COLO829 (cell line): ENCODE measurements at regions not wholly inside any gene's neighbourhood (a gene's known extent, or its start where the extent isn't known, plus 50 kb on each side); places are given as distances from the start of the nearest gene placed in this dataset.
"Not testable (repeated sequence)": the region's sequence is repeated elsewhere in the genome, so short reads cannot be mapped to it uniquely, and the experiment has no call there.

Experiments
- DNase-seq: peaks from one replicate; pipeline ENCODE4 v3.0.0; 2012; ENCODE audit warnings: low spot score

DNA sequence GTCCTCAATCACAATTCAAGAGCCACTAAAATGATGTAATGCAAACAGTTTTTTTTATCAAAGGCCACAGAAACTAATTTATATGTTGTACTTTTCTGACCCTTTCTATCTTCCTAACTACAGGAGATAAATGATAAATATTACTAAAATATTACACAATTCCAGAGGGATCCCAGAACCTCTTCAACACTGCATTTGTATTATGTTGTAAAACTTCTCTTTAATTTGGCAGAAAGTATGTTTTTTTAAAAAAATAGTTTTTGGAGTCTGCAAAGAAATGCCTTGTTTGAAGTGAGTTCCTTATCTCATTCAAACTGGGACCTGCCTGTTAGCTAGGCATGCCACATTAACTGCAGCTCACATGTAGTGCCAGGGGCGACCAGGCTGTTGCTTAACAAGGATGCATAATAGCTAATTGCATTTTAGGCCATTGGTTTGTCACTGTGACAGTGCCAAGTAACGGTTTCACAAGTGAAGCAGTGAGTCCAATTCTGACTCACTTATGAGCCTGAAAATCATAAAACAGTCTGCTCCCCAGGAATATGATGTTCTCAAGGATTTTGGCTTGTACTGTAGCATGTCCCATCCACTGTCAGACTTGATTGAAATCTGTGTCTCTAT, 266.9 kb downstream of the KTN1 start:
- no peak for DNase-seq

DNA sequence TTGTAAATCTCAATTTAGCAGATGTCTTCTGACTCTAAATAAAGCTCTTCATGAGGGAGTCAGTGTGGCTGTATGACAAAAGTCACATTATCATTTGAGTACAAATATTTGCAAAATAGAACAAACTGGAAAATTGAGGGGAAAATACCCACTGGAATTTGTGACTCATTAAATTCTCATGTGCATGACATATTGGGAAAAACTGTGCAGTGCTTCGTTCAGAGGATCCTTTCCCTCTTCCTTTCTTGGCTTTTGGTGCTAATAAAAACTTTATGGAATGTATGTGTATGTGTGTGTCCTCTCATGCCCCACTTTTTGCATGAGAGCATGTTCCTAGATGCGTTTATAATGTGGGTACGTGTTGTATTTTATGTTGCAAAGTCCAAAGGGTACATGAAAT, 267.8 kb downstream of the KTN1 start:
- DNase-seq, result no peak

DNA sequence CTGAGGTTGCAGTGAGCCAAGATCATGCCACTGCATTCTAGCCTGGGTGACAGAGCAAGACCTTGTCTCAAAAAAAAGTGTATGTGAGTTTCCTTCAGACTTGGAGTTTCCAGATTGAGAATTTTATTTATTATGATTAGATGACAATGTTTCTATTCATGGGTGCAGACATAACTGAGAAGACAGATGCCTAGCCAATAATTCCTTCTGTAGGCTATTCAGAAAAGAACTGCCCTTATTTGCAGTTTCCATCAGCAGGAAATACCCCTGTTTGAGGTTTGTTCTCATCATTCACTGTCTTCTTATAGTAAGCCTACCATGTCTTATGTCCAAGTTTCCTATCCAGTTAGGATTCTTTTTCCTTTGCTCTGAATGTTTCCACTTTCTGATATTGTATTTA, 269.0 kb downstream of the KTN1 start:
- DNase-seq, result peak; percentile 61

DNA sequence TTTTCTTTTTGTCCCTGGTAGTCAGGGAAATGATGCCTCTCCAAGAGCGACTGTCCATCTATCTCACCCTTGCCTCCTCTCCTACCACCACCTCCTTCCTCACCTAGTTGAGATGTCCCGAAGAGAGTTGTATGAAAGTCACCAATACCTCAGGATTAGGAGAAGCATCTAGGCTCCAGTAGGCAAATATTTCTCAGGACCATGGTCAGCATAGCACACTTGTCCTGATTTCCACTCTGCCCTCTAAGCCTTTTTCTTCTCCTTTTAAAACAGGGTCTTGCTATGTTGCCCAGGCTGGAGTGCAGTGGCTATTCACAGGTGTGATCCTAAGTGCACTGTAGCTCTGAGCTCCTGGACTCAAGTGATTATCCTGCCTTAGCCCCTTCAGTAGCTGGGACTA, 268.4 kb upstream of the PELI2 start:
- no peak for DNase-seq

DNA sequence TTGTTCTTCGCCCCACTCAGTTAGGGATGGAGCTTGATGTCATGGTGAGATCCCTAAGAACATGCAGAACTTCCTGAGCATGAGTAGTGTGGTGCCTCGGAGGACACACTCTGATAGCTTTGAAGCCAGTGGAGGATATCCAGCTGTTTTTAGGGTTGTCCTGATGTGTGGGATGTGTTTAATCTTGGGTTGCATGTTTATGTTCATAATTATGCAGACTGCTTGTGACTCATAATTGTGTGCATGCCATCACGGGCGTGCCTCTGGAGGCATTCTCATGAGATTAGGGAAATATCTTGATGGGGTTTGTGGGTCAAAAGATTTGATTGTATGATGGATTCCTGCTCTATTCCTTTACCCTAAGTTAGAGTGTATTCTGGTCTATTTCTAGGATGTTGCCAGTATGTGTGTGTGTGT, 267.4 kb upstream of the PELI2 start:
- peak; percentile 42 for DNase-seq

DNA sequence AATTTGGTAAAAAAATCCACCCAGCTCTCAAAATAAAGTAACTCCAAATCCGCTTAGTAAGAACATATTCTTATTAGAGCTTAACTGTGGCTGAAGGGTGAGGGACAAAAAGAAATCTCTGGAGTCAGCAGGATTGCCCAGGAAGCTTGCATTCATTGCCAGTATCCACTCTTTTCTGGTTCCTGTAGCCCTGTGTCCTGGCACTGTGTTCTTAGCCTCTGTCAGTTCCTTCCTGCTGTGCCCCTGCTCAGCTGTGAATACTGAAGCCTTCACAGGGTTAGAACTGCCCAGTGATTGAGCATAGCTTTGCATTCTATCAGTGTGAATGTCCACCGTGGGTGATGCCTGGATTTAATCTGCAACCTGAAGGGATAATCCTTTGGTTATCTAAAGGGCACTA, 266.9 kb upstream of the PELI2 start:
- DNase-seq, result no peak

DNA sequence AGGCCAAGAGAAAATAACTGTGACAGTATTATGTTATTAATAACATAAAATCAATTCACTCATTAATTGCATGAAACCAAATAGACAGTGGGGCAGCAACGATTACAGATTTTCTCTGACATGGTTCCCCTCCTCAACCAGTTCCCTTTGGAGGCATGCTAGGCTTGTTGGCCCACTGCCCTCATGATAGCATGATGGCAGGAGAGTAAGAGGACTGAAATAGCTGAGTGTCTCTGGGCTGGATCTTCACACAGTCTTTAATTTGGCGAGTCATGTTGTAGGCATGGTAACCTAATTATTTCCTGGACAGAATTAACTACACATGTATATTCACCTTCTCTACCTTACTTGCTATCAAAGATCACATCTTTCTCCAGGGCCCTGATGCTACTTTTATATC, 266.2 kb upstream of the PELI2 start:
- no peak for DNase-seq

DNA sequence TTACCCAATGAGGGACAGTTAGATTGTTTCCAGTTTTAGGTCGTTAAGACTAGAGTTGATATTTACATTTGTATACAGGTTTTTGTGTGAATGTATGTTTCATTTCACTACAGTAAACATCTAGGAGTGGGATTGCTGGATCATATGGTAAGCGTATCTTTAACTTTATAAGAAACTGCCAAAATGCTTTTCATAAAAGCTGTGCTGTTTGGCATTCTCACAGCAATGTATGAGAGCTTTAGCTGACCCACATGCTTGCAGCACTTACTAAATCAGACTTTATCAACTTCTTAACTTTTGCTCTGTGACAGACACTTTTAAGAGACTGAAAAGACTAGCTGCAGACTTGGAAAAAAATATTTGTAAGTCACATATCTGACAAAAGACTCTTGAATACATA, 262.5 kb upstream of the PELI2 start:
- no peak for DNase-seq

DNA sequence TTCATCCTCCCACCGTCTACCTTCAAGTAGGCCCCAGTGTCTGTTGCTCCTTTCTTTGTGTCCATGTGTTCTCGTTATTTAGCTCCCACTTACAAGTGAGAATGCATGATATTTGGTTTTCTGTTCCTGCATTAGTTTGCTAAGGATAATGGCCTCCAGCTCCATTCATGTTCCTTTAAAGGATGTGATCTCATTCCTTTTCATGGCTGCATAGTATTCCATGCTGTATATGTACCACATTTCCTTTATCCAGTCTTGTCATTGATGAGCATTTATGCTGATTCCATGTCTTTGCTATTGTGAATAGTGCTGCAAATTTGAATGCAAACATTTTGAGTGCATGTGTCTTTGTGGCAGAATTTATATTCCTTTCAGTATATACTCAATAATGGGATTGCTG, 259.6 kb upstream of the PELI2 start:
- DNase-seq, result no peak

DNA sequence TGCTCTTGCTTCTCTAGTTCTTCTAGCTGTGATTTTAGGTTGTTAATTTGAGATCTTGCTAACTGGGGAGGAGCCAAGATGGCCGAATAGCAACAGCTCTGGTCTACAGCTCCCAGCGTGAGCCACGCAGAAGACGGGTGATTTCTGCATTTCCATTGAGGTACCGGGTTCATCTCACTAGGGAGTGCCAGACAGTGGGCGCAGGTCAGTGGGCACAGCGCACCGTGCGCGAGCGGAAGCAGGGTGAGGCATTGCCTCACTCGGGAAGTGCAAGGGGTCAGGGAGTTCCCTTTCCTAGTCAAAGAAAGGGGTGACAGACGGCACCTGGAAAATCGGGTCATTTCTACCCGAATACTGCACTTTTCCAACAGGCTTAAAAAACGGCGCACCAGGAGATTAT, 256.6 kb upstream of the PELI2 start:
- DNase-seq, result not testable (repeated sequence)

DNA sequence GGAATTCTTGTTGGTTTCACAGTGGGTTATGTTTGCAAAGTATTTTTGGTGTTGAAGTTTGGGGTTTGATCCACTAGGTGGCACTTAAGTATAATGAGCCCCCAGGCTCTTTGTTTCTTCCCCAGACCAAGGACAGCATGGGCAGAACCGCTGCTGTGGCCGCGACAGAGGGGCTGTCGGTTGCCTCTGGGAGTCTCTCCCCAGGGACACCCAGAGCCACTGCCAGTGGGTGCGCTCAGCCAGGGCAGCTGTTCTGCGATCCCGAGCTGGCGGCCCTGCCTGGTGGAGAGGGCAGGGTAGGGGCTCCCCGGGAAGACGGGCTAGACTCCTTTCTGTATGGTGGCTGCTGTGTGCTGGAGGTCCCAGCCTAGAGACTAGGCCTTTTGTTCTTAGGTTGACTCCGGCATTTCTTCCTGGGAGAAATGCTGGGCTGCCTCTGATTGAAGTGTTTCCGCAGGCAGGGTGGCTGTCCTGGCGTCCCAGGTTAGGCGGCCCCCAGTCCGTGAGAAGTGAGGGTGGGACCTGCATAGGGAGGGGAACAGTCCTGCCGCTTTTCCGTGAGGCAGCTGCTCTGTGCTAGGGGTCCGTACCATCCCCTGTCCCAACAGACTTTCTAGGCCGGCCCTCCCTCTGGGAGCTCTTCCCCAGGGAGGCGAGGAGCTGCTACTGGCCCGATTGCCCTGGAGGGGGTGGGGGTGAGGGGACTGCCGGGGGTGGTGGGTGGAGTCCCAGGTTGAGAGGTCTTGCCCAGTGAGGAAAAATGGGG, 253.1 kb upstream of the PELI2 start:
- no peak for DNase-seq

DNA sequence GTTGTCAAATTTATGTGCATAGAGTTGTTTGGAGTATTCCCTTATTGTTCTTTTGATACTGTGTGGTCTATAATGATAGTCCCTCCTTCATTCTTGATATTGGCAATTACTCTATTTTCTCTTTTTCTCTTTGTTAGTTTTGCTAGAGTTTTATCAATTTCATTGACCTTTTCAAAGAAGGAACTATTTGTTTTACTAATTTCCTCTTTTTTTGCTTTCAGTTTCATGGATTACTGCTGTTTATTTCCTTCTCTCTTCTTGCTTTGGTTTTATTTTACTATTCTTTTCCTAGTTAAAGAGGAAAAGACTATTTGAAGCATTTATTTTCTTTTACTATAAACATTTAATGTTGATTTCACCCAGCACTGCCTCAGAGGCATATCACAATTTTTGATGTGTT, 250.9 kb upstream of the PELI2 start:
- DNase-seq, result no peak

DNA sequence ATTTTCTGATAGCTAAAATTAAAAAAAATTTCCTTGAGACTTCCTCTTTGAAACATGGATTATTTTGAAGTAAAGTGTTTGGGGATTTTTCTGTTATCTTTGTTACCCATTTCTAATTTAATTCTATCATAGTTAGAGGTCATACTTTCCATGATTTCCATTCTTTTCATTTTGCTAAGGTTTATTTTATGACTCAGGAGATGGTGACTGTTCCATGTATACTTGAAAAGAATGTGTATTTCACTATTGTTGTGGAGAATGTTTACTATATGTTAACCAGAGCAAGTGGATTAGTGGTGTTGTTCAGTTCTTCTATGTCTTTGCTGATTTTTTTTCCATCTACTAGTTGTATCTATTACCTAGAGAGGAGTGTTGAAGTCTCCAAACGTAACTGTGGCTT, 250.5 kb upstream of the PELI2 start:
- no peak for DNase-seq

DNA sequence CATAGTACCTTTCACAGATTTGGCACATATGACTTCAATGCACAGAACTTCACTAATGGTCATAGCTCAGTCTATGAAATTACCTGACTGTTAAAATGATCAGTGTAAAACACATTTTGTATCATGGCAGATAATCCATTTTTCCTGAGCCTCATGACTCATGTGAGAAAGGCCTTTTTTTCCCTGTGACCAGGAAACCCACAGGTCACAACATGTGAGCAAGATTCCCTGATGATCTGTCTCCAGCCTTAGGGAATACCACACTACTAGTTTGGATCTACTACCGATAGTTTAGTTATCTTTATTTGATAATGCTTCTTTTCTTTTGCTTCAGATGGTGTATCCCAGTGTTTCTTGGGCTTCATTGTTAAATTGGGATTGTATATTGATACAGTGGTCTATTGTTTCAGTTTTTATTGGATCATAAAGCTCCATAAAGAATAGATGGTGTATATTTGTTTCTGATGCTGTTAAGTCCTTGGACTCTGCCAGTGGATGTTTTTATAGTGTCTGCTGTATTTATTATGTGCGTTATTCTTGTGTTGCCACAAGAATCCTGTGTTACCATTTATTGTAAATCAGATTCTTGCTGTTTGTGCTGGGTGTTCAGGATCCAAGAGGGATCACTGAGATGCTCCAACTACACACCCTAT, 248.7 kb upstream of the PELI2 start:
- DNase-seq, result no peak

DNA sequence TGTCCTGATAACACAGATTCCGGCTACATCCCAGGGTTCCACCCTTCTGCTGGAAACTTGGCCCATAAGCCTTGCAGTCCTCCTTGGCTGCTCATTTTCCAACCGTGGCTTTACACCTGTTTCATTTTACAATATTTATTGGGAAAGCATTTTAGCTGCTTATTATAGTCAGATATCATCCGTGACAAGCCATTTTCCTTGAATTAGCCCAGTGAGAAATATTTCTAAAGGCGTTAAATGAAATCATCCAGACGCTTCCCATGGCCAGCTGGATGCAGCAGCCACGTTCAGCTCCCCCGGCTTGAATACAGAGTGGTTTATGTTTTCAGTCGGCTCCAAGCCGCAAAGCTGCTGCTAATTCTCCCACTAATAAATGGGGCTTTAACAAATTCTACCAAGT, 245.0 kb upstream of the PELI2 start:
- DNase-seq, result no peak

DNA sequence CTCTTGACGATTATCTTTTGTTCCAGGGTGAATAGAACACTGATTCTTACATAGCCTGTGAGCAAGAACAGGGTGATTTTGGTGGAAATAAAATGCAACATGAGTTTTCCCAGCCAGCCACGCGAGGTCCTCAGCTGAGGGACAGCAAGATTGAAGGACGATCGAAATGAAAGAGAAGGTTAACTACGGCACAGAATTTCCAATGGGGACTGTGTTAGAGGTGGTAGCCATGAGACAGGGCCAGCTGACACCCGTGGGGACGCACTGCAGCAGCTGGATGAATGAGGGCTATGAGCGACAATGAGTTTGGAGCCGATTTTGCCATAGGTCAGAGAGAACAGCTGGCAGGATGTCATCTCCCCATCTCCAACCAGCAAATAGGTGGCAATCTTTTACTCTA, 243.4 kb upstream of the PELI2 start:
- no peak for DNase-seq

DNA sequence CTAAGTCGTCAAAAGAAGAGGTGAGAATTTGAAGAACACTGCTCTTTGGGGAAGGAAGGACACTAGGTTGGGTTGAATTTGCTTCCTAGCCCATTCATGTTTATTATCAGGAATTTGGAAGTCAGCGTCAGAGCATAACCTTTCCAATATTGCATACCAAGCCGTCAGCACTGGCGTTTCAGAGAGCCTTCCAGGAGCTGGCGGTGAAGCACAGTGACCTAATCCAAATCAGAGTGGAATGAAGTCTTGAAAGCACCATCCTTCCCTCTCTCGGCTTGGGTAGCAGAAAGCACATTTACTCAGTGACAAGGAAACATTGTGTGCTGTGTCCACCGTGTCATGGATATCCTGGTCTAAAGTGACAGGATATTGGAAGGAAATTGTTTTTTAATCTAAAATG, 240.3 kb upstream of the PELI2 start:
- DNase-seq, result no peak

DNA sequence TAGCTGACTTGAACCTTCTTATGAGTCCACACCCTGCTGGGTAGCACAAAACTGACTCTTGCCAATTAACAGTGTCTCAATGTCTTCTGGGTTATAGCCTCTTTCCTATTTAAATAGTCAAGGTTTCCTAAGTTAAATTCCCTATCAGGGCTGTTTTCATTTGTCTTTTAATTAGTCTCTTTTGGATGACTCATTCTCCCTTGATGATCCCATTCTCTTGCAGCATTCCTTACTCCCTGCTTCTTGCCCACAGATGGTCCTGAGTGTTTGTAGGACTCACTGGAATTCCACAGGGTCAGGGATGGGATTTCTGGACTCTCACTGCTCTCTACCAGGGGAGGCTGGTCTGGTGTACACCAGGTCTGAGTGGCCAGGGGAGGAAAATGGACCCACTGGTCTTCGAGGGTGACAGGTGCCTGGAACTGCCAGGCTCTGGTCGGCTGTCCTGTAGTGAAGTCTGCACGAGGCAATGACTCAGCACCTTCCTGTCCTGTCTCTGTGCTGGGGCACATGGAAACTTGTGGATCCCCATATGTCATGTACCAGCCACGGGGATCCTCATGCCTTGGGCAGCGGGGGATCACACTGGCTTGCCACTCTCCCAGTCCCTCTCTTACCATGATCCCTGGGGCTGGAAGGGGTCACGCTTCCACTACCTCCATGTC, 236.5 kb upstream of the PELI2 start:
- no peak for DNase-seq

DNA sequence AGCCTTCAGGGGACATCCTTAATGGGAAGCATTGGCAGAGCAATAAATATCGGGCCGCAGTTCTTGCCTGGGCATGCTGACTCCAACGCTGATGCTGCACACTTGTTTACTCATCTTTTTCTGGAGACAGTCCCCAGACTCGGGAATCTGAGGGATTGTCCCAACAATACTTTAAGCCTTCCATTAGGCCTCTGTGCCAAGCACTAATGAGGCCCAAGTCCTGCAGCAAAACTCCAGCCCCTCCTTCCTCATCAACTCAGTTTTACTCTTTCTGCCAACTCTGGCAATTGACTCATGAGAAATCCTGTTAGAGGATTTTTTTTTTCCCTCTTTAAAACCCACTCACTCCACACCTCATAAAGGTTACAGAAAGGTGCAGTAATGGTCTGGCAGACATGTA, 233.4 kb upstream of the PELI2 start:
- no peak for DNase-seq

DNA sequence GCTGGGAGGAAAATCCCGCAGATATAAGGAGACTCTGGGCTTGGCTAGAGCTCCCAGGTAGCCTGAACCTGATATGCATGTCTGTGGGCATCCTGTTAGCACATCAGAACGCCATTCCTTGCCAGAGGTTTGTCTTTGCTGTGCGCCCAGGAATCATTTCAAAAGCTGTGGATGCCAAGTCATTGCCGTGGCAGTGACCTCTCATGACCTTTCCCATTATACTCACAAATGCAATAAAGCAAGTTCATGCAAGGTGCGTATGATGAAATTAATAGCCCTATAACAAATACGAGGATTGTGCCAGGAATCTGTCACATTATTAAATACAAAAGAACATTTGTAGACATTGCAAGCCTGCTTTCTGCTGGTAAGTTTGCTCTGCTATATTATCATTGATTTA, 229.1 kb upstream of the PELI2 start:
- no peak for DNase-seq

DNA sequence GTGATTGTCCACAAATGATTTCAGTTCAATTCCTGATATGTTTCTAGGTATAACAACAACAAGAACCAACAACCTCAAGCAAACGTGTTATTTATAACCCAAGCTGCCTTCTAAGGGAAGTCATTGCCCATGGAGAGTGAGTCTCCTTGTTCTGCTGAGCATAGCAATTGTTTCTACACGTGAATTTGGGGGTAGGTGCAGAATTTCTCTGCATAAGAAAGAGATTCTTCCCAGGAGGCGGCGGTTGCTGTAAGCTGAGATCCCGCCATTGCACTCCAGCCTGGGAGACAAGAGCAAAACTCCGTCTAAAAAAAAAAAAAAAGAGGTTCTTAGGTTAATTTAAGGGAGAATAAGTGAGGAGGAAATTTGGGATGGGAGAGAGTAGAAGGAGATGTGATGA, 226.5 kb upstream of the PELI2 start:
- no peak for DNase-seq

DNA sequence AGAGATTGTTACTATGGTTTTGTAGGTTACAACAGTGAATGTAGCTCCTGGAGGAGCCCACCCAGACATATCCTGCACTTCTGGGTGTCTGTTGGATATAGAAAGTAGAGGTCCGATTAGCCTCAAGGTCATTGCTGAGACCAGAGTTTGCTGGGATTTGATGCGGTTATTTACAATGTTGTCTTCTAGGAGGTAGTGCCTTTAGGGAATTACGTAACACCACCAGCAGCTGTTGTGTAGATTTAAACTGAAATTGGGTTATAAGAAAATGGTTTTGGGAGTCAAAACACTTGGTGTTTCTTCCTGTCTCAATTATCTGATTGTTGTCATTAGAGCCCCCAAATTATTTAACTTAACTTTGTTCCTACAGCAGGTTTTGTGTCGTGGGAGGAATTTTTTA, 225.3 kb upstream of the PELI2 start:
- no peak for DNase-seq

DNA sequence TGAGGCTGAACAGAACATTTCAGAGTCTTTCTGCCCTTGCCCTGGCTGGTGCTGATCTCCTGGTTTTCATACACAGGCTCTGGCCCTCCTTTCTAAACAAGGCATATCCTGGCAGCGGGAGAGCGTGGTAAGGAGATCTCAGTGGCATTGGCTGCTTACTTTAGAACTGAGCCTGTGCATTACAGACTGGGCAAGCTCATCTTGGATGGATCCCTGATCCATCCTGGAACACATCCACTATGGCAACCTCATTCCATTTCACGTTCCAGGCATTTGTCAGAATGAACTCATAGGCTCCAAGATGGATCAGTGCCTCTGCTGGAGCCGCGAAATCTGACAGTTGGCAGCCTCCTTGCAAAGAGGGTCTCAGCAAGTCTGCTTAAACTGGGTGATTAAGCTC, 224.5 kb upstream of the PELI2 start:
- DNase-seq, result no peak
